Suppressor macrophage treated with lipopolysaccharide for 4 hours (primary cell): ENCODE measurements at regions not wholly inside any gene's neighbourhood (a gene's known extent, or its start where the extent isn't known, plus 50 kb on each side); places are given as distances from the start of the nearest gene placed in this dataset.
"Not testable (repeated sequence)": the region's sequence is repeated elsewhere in the genome, so short reads cannot be mapped to it uniquely, and the experiment has no call there.

Source experiments
- DNase-seq: peaks from one replicate; pipeline ENCODE4 v3.0.0-alpha.2; 2020

DNA sequence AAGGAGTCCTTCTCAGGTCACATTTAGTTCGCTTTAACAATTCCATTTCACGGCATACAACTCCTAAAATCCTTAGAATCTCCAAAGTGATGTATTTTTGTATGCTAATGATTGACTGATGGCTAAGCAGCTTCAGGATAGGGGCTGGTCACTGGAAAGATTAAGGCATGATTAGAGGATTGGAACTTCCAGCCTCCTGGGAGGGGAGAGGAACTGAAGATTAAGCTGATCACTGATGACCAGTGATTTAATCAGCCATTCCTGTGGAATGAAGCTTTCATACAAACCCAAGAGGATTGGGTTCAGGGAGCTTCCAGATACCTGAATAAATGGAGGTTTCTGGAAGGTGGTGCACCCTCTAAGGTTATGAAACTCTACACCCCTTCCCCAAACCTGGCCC lies 123.9 kb upstream of the CDK13 start:
- no peak for DNase-seq

DNA sequence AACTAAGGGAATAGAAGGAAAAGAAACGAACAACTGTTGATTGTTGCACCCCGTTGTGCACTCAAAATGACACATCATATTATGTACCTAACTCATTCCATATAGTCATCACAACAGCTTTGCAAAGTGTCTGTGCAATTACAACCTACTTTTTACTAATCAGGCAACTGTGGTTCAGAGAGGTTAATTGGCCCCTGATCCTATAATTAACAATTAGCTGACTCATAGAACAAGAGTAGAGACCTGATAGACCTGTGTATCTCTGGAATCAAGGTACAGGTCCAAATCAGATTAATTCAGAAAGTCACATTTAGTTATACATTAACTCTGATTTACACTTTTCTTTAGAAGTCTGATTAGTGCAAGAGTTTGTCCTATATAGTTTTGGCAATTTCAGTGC lies 122.5 kb upstream of the CDK13 start:
- no peak for DNase-seq

DNA sequence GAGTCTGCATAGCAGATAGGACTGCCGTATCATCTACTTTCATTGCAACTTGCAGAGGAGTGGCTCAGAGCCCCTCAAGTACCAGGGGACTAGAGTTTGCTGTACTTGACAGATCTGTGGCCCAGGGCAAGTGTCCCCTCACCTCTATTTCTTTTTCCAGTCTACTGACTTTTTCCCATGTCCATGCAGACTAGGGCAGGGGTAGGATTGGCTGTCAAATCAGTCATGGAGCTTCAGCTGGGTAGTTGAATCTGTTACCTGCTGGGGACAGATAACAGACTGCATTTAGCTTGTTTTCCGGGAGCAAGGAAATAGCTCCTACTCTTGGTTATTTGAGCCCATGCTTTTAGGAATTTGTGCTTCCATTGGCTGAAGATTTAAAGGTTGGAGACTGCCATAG lies 121.0 kb upstream of the CDK13 start:
- DNase-seq = no peak

DNA sequence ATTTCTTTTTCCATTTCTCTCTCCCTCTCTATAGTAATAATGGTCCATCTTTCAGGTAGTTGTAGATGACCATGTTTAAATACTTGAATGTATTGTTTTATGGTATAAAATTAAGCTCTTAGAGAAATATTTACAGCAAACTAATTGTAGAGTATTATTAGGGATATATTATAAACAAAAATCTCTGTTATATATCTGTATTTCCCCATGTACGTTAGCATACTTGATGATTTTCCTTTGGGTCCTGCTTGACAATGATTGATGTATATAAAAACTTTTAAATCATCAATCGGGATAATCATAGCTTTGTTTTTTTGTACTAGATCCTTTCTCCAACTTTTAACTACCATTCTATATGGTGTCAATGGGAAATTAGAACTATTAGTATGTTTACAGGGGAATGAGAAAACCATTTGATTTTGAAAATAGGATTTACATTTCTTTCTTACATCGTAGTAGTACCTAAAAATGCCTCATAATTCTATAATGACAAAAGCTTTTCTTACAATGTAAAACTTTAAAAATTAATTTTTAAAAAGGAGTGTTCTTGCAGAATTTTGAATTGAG lies 117.5 kb upstream of the CDK13 start:
- DNase-seq = no peak

DNA sequence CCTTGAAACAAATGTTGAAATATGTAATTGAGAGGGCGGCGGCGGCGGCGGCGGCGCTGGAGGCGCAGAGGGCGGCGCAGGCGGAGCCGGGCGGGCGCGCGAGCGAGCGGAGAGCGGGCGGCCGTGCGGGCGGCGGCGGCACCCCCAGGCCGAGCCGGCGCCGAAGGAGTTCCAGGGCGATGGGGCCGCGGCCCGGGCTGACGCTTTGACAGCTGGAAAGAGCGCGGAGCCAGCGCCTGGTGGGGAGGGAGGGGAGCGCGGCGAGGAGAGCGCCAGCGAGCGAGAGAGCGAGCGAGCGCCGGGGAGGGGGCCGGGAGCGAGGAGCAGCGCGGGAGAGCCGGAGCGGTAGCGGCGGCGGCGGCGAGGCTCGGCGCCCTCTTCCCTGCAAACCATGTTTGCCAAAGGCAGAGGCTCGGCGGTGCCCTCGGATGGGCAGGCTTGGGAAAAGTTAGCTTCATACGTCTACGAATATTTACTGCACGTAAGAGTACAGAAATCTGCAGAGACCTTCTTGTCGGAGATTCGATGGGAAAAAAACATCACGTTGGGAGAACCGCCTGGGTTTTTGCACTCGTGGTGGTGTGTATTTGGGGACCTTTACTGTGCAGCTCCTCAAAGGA lies 116.8 kb upstream of the CDK13 start:
- DNase-seq = peak; percentile 43

DNA sequence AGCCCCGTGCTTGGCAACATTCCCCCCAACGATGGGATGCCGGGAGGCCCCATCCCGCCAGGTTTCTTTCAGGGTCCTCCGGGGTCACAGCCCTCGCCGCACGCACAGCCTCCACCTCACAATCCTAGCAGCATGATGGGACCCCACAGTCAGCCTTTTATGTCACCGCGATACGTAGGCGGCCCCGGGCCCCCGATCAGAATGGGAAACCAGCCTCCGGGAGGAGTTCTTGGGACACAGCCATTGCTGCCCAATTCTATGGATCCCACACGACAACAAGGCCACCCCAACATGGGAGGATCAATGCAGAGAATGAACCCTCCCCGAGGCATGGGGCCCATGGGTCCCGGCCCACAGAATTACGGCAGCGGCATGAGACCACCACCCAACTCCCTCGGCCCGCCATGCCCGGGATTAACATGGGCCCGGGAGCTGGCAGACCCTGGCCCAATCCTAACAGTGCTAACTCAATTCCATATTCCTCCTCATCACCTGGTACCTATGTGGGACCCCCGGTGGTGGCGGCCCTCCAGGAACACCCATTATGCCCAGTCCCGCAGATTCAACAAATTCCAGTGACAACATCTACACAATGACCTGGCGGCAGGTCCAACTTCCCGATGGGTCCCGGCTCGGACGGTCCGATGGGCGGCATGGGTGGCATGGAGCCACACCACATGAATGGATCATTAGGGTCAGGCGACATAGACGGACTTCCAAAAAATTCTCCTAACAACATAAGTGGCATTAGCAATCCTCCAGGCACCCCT lies 116.0 kb upstream of the CDK13 start:
- not testable (repeated sequence) for DNase-seq

DNA sequence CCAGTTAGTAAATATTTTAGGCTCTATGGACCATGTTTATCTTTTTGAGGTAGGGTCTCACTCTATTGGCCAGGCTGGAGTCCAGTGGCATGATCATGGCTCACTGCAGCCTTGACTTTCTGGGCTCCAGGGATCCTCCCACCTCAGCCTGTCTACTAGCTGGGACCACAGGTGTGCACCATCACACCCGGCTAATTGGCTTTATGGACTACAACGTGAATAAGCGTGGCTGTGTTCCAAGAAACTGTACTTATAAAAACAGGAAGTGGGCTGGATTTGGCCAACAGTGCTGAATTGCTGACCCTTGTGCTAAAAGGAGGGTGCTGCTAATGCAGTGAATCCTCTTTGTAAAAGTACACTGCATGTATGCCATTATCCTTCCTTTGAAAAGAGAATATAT lies 111.7 kb upstream of the CDK13 start:
- DNase-seq = peak; percentile 19

DNA sequence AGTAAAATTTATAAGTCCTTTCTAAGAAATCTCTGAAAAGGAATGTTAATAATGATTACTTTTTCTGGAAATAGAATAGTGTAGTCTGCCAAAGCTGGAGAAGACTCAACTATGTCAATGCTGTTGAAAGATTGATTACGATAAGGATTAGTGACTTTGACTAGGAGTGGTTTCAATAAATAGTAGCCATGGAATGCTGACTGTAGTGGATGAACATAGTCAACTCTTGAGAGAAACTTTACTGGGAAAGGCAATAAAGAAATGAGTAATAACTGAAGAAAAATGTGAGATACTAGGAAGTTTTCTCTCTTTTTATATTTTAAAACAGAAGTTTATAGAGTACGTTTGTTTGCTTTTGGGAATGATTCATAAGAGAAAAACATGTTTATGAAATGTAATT lies 105.0 kb upstream of the CDK13 start:
- no peak for DNase-seq

DNA sequence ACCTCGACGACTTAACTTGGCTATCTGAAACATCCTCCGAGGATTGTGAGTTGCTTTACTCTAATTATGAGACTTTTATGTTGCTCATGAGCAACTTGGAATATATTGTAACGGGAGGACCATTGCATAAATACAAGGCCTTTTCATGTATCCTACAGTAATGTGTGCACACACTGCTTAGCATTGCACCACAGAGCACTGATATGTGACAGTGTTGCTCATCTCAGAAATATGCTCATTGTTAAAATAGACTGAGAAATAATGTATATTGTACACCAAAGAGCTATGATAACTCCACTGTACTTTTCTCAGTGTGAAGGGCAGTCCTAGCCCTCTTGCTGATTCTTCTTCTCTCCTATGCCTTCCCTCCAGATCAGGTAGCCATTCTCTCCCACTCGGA lies 102.8 kb upstream of the CDK13 start:
- DNase-seq = no peak

DNA sequence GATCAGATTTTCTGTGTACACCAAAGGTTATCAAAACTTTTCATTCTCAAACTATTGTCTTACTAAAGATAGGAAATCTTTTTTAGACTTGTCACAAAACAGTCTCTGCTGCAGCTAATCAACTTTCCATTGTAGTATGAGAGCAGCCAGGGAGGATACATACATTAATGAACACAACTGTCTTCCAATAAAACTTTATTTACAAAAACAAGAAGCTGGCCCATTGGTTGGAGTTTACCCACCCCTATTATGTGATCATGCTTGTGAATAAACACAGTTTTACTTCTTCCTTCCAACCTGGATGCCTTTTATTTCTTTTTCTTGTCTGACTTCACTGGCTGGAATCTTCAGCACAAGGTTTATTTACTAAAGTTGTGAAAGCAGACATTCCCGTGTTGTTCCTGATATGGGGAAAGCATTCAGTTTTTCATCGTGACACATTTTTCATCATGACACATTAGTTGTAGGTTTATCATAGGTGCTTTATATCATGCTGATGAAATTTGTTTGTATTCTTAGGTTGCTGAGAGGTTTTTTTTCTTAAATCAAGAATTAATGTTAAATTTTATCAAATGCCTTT lies 98.5 kb upstream of the CDK13 start:
- no peak for DNase-seq

DNA sequence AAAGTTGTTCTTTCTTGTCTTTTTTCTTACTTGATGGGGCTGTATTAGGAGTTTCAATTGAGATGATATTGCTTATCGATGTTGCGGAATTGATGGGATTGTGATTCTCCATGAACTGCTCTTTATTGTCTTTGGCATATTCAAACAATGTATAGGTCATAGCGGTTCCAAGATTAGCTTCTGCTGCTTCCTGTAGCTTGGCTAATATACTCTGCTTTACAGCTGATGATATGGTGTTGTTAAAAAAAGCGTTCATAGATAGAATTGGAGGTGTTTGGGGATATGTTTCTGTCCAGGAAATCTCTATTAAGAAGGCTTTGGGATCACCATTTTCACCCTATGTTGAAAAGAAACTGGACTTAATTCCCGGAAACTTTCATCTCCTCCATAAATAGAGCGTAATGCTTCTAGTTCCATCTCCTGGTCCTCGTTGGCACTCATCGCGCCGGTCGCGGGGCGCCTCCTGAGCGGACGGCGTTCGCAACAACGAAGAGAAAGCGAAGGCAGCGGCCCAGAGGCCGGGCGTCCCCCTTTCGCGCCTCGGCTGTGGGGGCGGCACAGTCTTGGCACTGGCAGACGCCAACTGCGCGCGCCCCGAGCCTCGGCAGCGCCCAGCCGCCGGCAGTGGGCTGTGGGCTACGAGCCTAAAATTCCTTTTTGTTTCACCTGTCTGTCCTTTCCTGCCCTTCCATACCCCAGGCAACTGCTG lies 95.3 kb upstream of the CDK13 start:
- not testable (repeated sequence) for DNase-seq

DNA sequence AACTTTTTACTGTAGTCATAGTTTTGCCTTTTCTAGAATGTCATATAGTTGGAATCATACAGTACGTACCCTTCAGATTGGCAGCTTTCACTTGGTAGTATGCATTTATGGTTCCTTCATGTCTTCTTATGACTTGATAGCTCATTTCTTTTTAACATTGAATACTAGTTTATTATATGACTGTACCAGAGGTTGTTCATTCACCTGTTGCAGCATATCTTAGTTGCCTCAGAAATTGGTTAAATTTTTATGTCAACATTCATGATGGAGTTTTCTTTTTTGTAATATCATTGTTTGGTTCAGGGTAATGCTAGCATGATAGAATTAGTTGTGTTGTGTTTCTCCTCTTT lies 94.8 kb upstream of the CDK13 start:
- DNase-seq = no peak

DNA sequence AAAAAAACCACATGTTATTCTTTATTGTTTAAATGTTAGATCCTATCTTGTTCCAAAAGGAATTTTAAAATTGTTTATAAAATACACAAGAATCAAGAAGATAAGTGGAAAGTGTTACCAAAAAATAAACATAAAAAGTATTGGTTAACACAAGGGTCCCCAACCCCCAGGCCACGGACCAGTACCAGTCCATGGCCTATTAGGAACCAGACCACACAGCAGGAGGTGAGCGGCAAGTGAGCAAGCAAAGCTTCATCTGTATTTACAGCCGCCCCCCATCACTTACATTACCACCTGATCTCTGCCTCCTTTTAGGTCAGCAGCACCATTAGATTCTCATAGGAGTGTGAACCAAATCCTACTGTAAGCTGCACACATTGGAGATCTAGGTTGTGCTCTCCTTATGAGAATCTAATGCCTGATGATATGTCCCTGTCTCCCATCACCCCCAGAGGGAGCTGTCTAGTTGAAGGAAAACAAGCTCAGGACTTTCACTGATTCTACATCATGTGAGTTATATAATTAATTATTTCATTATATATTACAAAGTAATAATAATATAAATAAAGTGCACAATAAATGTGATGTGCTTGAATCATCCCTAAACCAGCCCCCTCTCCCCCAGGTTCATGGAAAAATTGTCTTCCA lies 86.3 kb upstream of the CDK13 start:
- DNase-seq = not testable (repeated sequence)

DNA sequence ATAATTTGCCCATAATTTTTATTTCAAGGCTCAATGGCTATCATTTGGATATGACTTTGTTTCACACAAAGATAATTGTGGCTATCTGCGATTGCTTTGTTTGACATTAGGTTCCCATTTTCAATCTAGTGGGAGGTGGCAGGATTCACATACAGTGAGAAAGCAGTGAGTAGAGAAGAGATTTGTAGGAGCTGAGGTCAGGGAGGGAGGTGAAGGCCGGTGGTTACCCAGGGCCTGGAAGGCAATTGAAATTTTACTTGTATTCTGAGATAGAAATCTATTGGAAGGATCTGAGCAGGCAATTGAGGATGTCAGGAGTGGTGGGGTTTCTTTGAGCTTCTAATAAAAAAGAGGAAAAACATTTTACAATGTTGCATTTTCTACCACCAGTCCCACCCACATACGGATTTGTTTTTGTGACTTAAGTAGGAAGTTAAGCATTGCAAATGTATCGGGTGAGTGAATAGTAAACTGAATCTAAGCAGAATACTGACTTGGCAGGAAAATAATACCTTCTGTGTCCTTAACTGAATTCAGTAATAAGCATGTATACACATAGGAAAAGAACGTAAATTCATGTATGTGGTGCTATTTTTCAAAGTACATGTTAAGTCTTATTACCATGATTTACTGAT lies 80.1 kb upstream of the CDK13 start:
- peak; percentile 36 for DNase-seq

DNA sequence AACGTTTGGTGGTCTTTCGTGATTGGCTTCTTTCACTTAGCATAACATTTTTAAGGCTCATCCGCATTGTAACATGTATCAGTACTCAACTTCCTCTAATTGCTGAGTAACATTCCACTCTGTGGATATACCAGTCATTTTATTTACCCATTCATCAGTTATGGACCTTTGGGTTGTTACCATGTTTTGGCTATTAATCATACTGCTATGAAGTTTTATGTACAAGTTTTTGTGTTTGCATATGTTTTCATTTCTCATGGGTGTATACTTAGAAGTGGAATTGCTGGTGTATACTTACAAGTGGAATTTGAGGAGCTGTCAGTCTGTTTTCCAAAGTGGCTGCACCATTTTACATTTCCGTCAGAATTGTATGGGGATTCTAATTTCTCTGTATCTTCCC lies 78.4 kb upstream of the CDK13 start:
- DNase-seq = not testable (repeated sequence)

DNA sequence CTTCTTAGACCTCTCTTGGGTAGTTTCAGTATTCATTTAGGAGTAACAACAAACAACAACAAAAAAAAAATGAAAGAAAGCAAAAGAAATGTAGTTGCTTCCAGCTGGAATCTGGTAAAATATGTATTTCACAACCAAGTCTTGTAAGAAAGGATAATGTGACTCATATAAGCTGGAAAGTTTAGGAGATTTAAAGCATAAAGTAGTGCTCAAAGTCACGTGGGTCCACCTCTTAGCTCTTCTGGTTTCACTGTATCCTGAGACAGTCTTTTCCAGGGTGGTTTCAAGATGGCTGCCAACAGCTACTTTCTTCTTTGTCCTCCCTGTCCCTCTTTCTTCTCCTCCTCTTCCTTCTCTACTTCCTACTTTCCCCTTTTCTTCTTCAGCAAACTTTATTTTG lies 69.5 kb upstream of the CDK13 start:
- no peak for DNase-seq

DNA sequence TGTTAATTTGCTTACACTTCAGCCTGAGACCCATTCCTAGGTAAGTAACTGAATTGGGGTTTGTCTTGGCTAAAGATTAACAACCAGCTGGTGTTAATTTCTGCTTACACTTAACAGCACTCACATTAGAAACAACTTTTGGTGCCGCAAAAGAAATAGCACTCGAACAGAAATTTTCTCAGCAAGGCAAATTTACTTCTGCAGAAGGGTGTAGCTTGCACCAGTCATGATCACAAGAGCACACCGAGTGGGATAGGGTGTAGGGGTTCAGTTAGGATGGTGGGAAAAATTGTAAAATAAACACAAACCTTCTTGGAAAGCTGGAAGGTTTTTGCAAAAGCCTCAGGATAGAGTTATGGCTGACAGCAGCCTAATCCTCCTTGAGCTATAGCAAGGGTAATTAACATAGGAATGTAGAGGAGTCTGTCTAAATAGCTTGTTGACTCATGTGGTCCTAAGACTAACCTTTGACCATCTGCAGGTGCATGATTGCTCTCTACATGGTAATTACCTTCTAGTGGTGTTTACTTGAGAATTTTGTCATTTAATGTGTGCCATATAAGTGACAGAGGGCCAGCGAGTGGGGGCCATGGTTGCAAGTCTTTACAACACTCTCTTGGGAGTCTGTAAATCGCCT lies 67.8 kb upstream of the CDK13 start:
- no peak for DNase-seq

DNA sequence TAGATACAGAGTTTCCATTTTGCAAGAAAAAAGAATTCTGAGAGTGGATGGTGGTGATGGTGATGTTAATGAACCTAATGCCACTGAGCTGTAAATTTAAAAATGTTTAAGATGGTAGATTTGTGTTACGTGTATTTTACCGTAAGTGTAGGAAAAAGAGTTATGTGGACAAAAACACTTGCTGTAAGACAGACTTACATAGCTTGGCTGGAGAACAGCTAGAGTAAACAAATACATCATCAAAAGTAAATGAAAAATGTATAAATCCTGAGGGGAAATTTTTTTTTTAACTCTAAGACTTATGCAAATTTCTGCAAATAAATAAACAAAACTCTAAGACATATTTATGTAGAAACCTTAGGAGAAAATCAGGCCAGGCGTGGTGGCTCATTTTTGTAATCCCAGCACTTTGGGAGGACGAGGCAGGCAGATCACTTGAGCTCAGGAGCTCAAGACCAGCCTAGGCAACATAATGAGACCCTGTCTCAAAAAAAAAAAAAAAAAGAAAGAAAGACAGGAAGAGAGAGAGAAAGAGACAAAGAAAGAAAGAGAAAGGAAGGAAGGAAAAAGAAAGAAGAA lies 66.2 kb upstream of the CDK13 start:
- DNase-seq = no peak

DNA sequence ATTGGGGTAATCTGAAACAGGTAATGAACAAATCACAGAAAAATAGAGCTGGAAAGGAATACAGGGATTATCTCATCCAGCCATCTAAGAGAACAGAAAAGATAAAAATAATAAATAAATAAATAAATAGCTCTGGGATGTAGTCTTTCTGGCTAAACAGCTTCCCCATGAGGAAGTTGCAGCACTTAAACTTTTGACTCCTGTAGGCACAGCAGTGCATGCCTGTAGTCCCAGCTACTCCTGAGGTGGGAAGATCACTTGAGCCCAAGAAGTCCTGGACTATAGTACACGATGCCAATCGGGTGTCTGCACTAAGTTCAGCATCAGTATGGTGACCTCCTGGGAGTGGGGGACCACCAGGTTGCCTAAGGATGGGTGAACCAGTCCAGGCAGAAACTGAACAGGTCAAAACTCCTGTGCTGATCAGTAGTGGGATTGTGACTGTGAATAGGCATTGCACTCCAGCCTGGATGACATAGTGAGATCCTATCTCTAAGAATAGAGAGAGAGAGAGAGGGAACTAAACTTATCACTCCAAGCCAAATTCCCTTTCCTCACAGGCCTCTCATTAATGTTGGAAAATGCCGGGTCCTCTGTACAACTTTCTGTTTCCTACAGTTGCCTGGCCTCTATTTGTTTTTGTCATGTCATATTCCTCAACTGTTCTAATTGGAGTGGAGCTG lies 61.7 kb upstream of the CDK13 start:
- no peak for DNase-seq

DNA sequence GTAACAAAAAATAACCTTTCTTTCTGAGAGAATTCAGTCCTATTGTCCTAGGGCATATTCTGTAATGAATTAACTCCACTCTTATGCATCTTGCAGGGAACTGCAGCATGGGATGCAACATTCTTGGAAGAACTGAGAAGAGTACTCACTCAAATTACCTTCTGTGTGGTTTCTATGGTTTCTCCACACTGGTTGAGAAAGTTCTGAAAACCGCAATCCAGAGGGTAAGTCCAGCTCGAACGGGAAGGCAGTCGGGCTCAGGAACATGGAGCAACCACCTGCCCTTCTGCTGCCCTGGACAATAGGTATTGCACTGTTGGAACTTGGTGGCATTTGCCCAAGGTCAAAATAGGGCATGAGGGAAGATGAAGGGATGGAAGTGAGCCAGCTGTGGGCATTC lies 59.6 kb upstream of the CDK13 start:
- DNase-seq = no peak

DNA sequence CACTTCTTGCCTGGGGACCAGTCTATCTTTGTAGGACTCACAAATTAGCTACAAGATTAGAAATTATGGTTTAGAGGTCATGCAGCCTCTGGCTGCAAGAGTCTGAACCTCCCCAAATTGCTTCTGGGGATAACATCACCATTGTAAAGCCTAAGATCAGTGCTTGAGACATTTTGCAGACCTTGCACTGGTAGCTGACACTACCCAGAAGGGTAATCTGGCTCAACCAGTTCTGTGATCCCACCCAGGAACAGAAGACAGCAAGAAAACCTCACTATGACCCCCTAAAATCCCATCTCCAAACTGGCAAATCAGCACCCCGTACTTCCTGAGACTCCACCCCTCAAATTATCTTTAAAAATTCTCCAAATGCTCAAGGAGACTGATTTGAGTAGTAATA lies 58.2 kb upstream of the CDK13 start:
- no peak for DNase-seq
